ENCODE measurements at regions not wholly inside any gene's neighbourhood (a gene's known extent, or its start where the extent isn't known, plus 50 kb on each side); places are given as distances from the start of the nearest gene placed in this dataset.

- TF ChIP-seq CTCF (IDR thresholded peaks at IDR 0.05) (no peak), POLR2A (IDR thresholded peaks at IDR 0.05) (no peak), POLR2AphosphoS5 (IDR thresholded peaks at IDR 0.05; ENCODE audit: insufficient read depth in 1 of 2, low read depth in 1 of 2) (no peak)
These were observed 396.3 kb downstream of the TRIB2 start for GRCh38 chr2:13113002-13113401.

Measured in vagina (tissue), 2 donors.